ENCODE measurements at regions not wholly inside any gene's neighbourhood (a gene's known extent, or its start where the extent isn't known, plus 50 kb on each side); places are given as distances from the start of the nearest gene placed in this dataset.

DNA sequence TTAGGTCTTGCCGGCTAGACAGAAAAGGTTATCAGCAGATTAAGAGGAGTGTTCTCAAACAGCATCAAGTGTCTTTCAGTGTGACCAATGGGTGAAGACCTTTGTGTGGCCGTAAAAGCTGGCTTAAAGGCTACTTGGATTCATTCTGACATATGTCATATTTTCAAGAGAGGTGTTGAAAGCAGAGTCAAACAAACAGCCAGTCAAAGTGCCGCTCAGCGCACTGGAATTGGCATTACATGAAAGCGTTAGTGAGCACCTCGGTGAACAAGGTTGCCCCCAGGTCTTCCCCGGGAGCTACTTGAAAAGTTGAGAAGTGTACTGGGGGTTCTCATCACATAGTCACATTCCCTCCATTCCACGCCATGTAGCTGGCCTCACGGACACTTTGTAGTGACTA is 148.9 kb downstream of the SOX3 start:
- Histone ChIP-seq H3K9me2 (ENCODE audit: insufficient read depth) (no peaks in the 10 kb centered on the region), H3K79me2 (ENCODE audit: insufficient read depth, low read length) (no peaks in the 10 kb centered on the region), H4K20me1 (ENCODE audit: insufficient read depth) (no peaks in the 10 kb centered on the region), H3K27me3 (ENCODE audit: insufficient read depth, low read length) (no peaks in the 10 kb centered on the region), H3K9me3 (ENCODE audit: control insufficient read depth in 1 of 2, insufficient read depth in 1 of 2, low read depth in 1 of 2, low read length in 2 of 2) (no peaks in the 10 kb centered on the region), H3K4me1 (ENCODE audit: control insufficient read depth in 1 of 2, insufficient read depth in 2 of 2, low read length in 2 of 2) (no peaks in the 10 kb centered on the region), H2AFZ (ENCODE audit: low read depth, low read length, poor library complexity, severe bottlenecking) (no peak overlapping the region), H3K27ac (ENCODE audit: low read depth, low read length) (no peak overlapping the region), H3K4me2 (ENCODE audit: low read length) (no peak overlapping the region), H3K36me3 (ENCODE audit: control insufficient read depth in 1 of 2, insufficient read depth in 2 of 2, low read length in 2 of 2) (no peaks in the 10 kb centered on the region), H3K4me3 (replicated peaks in 1 of 2; ENCODE audit: low read depth in 1 of 2, low read length in 2 of 2) (no peak overlapping the region), H3K9ac (ENCODE audit: low read length) (no peak overlapping the region)
- BruUV-seq (replicated peaks), result no TSS peak
- intact Hi-C loops (cut with micrococcal nuclease), result no loop called here
- CTCF ChIA-PET, result no interaction called here
- POLR2A ChIA-PET, result no interaction called here
- no peak for DNase-seq (ENCODE audit: low read depth, low spot score)
- no peak for ATAC-seq
- no peak for TF ChIP-seq SIN3A (IDR thresholded peaks at IDR 0.05; ENCODE audit: low read depth)
- TF ChIP-seq EZH2phosphoT487 (IDR thresholded peaks at IDR 0.05; ENCODE audit: borderline replicate concordance), result no peak
- no peak for TF ChIP-seq TCF7L2 (IDR thresholded peaks at IDR 0.05; ENCODE audit: borderline replicate concordance, extremely low read depth, insufficient read depth, insufficient read length)
- no peak for TF ChIP-seq ZNF274 (IDR thresholded peaks at IDR 0.05; ENCODE audit: low read depth, low read length)
- no peak for TF ChIP-seq FOSL1 (IDR thresholded peaks at IDR 0.05; ENCODE audit: low read depth)
- TF ChIP-seq CBX3 (IDR thresholded peaks at IDR 0.05; ENCODE audit: low read depth), result no peak
- TF ChIP-seq, protein P1, sequence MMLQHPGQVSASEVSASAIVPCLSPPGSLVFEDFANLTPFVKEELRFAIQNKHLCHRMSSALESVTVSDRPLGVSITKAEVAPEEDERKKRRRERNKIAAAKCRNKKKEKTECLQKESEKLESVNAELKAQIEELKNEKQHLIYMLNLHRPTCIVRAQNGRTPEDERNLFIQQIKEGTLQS (IDR thresholded peaks at IDR 0.05), result no peak
- no peak for TF ChIP-seq REST (IDR thresholded peaks at IDR 0.05; ENCODE audit: low read depth)
- TF ChIP-seq, protein P2, sequence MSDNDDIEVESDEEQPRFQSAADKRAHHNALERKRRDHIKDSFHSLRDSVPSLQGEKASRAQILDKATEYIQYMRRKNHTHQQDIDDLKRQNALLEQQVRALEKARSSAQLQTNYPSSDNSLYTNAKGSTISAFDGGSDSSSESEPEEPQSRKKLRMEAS (IDR thresholded peaks at IDR 0.05), result no peak
- RAD21 ChIA-PET (ENCODE audit: low non-redundant PET in 1 of 2, low total read pairs in 2 of 2, uncharacterized antibody in 2 of 2, unreplicated experiment in 2 of 2), result no interaction called here

All from HCT116 (cell line).